ENCODE measurements at regions not wholly inside any gene's neighbourhood (a gene's known extent, or its start where the extent isn't known, plus 50 kb on each side); places are given as distances from the start of the nearest gene placed in this dataset.
"Not testable (repeated sequence)": the region's sequence is repeated elsewhere in the genome, so short reads cannot be mapped to it uniquely, and the experiment has no call there.

GRCh38 chrX:139475432-139475831 is 55.1 kb upstream of the F9 start:
- Histone ChIP-seq H3K9me3 (ENCODE audit: low read depth, low read length) (no peaks in the 10 kb centered on the region), H3K4me3 (no peak overlapping the region), H3K36me3 (ENCODE audit: insufficient read depth, low read length) (no peaks in the 10 kb centered on the region), H3K9ac (ENCODE audit: insufficient read length) (no peak overlapping the region), H3K27ac (no peak overlapping the region)
- no peak for DNase-seq (ENCODE audit: low read depth, low spot score)
- TF ChIP-seq FOXP2 (optimal IDR thresholded peaks at IDR 0.05; ENCODE audit: control extremely low read depth, extremely low read length, insufficient read depth): no peak
- no peak for TF ChIP-seq POLR2AphosphoS5 (IDR thresholded peaks at IDR 0.05; ENCODE audit: borderline replicate concordance, low read depth, low read length)
- no peak for TF ChIP-seq EZH2 (IDR thresholded peaks at IDR 0.05)

- not testable (repeated sequence) for H3K27ac ChIP-seq; DNase-seq (ENCODE audit: low read depth, low spot score); H3K36me3 ChIP-seq (ENCODE audit: insufficient read depth, low read length); H3K4me3 ChIP-seq; H3K9me3 ChIP-seq (ENCODE audit: low read depth, low read length); H3K9ac ChIP-seq (ENCODE audit: insufficient read length)
Measured at GRCh38 chrX:139461945-139462344, 68.6 kb upstream of the F9 start.

GRCh38 chrX:139454743-139455142 is 75.8 kb upstream of the F9 start:
- Histone ChIP-seq H3K9me3 (ENCODE audit: low read depth, low read length) (no peaks in the 10 kb centered on the region), H3K36me3 (ENCODE audit: insufficient read depth, low read length) (no peaks in the 10 kb centered on the region), H3K9ac (ENCODE audit: insufficient read length) (no peak overlapping the region), H3K27ac (no peak overlapping the region), H3K4me3 (no peak overlapping the region)
- no peak for DNase-seq (ENCODE audit: low read depth, low spot score)
- TF ChIP-seq EZH2 (IDR thresholded peaks at IDR 0.05) (no peak), POLR2AphosphoS5 (IDR thresholded peaks at IDR 0.05; ENCODE audit: borderline replicate concordance, low read depth, low read length) (no peak), FOXP2 (optimal IDR thresholded peaks at IDR 0.05; ENCODE audit: control extremely low read depth, extremely low read length, insufficient read depth) (no peak)

GRCh38 chrX:139448996-139449395 is 81.5 kb upstream of the F9 start:
- no peak for DNase-seq (ENCODE audit: low read depth, low spot score)
- no peak for TF ChIP-seq EZH2 (IDR thresholded peaks at IDR 0.05)
- TF ChIP-seq POLR2AphosphoS5 (IDR thresholded peaks at IDR 0.05; ENCODE audit: borderline replicate concordance, low read depth, low read length): no peak
- no peak for TF ChIP-seq FOXP2 (optimal IDR thresholded peaks at IDR 0.05; ENCODE audit: control extremely low read depth, extremely low read length, insufficient read depth)
- Histone ChIP-seq H3K36me3 (ENCODE audit: insufficient read depth, low read length) (no peaks in the 10 kb centered on the region), H3K9ac (ENCODE audit: insufficient read length) (no peak overlapping the region), H3K4me3 (no peak overlapping the region), H3K9me3 (ENCODE audit: low read depth, low read length) (no peaks in the 10 kb centered on the region), H3K27ac (no peak overlapping the region)

- H3K9me3 ChIP-seq (ENCODE audit: low read depth, low read length): no peaks in the 10 kb centered on the region
- no peaks in the 10 kb centered on the region for H3K36me3 ChIP-seq (ENCODE audit: insufficient read depth, low read length)
- no peak for DNase-seq (ENCODE audit: low read depth, low spot score)
- TF ChIP-seq EZH2 (IDR thresholded peaks at IDR 0.05): no peak
- no peak overlapping the region for H3K9ac ChIP-seq (ENCODE audit: insufficient read length)
- H3K27ac ChIP-seq: no peak overlapping the region
- H3K4me3 ChIP-seq: no peak overlapping the region
Measured at GRCh38 chrX:139446832-139447231, 83.7 kb upstream of the F9 start.

- H3K9me3 ChIP-seq (ENCODE audit: low read depth, low read length): no peaks in the 10 kb centered on the region
- no peak overlapping the region for H3K27ac ChIP-seq
- no peak for DNase-seq (ENCODE audit: low read depth, low spot score)
- no peaks in the 10 kb centered on the region for H3K36me3 ChIP-seq (ENCODE audit: insufficient read depth, low read length)
- H3K4me3 ChIP-seq: no peak overlapping the region
- no peak overlapping the region for H3K9ac ChIP-seq (ENCODE audit: insufficient read length)
- no peak for TF ChIP-seq FOXP2 (optimal IDR thresholded peaks at IDR 0.05; ENCODE audit: control extremely low read depth, extremely low read length, insufficient read depth)
- TF ChIP-seq POLR2AphosphoS5 (IDR thresholded peaks at IDR 0.05; ENCODE audit: borderline replicate concordance, low read depth, low read length): no peak
- TF ChIP-seq EZH2 (IDR thresholded peaks at IDR 0.05): no peak
Measured at GRCh38 chrX:139429913-139430312, 100.6 kb upstream of the F9 start.

GRCh38 chrX:139423186-139423585 is 107.4 kb upstream of the F9 start:
- DNase-seq (ENCODE audit: low read depth, low spot score): no peak
- H3K36me3 ChIP-seq (ENCODE audit: insufficient read depth, low read length): no peaks in the 10 kb centered on the region
- no peak overlapping the region for H3K9ac ChIP-seq (ENCODE audit: insufficient read length)
- no peaks in the 10 kb centered on the region for H3K9me3 ChIP-seq (ENCODE audit: low read depth, low read length)
- no peak overlapping the region for H3K4me3 ChIP-seq
- H3K27ac ChIP-seq: no peak overlapping the region
- TF ChIP-seq FOXP2 (optimal IDR thresholded peaks at IDR 0.05; ENCODE audit: control extremely low read depth, extremely low read length, insufficient read depth): no peak
- TF ChIP-seq EZH2 (IDR thresholded peaks at IDR 0.05): no peak
- TF ChIP-seq POLR2AphosphoS5 (IDR thresholded peaks at IDR 0.05; ENCODE audit: borderline replicate concordance, low read depth, low read length): no peak

GRCh38 chrX:139398258-139398657 is 132.3 kb upstream of the F9 start:
- DNase-seq (ENCODE audit: low read depth, low spot score); H3K9ac ChIP-seq (ENCODE audit: insufficient read length): not testable (repeated sequence)

GRCh38 chrX:139388254-139388653 is 142.3 kb upstream of the F9 start:
- no peaks in the 10 kb centered on the region for H3K36me3 ChIP-seq (ENCODE audit: insufficient read depth, low read length)
- DNase-seq (ENCODE audit: low read depth, low spot score): no peak
- H3K27ac ChIP-seq: no peak overlapping the region
- TF ChIP-seq POLR2AphosphoS5 (IDR thresholded peaks at IDR 0.05; ENCODE audit: borderline replicate concordance, low read depth, low read length) (no peak), EZH2 (IDR thresholded peaks at IDR 0.05) (no peak), FOXP2 (optimal IDR thresholded peaks at IDR 0.05; ENCODE audit: control extremely low read depth, extremely low read length, insufficient read depth) (no peak)
- no peak overlapping the region for H3K4me3 ChIP-seq
- H3K9ac ChIP-seq (ENCODE audit: insufficient read length): no peak overlapping the region
- H3K9me3 ChIP-seq (ENCODE audit: low read depth, low read length): no peaks in the 10 kb centered on the region

More at GRCh38 chrX:139398258-139398657, 132.3 kb upstream of the F9 start:
- H3K27ac ChIP-seq; H3K4me3 ChIP-seq; H3K9me3 ChIP-seq (ENCODE audit: low read depth, low read length); H3K36me3 ChIP-seq (ENCODE audit: insufficient read depth, low read length): not testable (repeated sequence)

GRCh38 chrX:139382529-139382928 is 148.0 kb upstream of the F9 start:
- no peak for DNase-seq (ENCODE audit: low read depth, low spot score)
- TF ChIP-seq POLR2AphosphoS5 (IDR thresholded peaks at IDR 0.05; ENCODE audit: borderline replicate concordance, low read depth, low read length) (no peak), EZH2 (IDR thresholded peaks at IDR 0.05) (no peak), FOXP2 (optimal IDR thresholded peaks at IDR 0.05; ENCODE audit: control extremely low read depth, extremely low read length, insufficient read depth) (no peak)
- Histone ChIP-seq H3K9me3 (ENCODE audit: low read depth, low read length) (no peaks in the 10 kb centered on the region), H3K36me3 (ENCODE audit: insufficient read depth, low read length) (no peaks in the 10 kb centered on the region), H3K4me3 (no peak overlapping the region), H3K9ac (ENCODE audit: insufficient read length) (no peak overlapping the region), H3K27ac (no peak overlapping the region)

GRCh38 chrX:139376547-139376946 is 154.0 kb upstream of the F9 start:
- not testable (repeated sequence) for H3K9me3 ChIP-seq (ENCODE audit: low read depth, low read length); H3K4me3 ChIP-seq; H3K27ac ChIP-seq; DNase-seq (ENCODE audit: low read depth, low spot score); H3K9ac ChIP-seq (ENCODE audit: insufficient read length); H3K36me3 ChIP-seq (ENCODE audit: insufficient read depth, low read length)

Measured in SK-N-MC (cell line).